CD4-positive, alpha-beta T cell (primary cell): ENCODE measurements at regions not wholly inside any gene's neighbourhood (a gene's known extent, or its start where the extent isn't known, plus 50 kb on each side); places are given as distances from the start of the nearest gene placed in this dataset.

ENCODE experiments used
- ATAC-seq: fragments of 200-7000 bp; cut with Tn5 transposase; one replicate; pipeline ENCODE4 v1.10.0; 2022; ENCODE audit warnings: mild to moderate bottlenecking; ENCODE audit not compliant: poor library complexity
- CTCF ChIA-PET: fragments of 350-600 bp; sonication (Branson Sonifier 250); formaldehyde crosslinking; loops from one replicate; lab custom pipeline; 2021; ENCODE audit warnings: antibody characterized with exemption, inconsistent platforms; lab: Charles Lee
- POLR2A ChIA-PET: fragments of 350-600 bp; sonication (Branson Sonifier 250); formaldehyde crosslinking; loops from one replicate; lab custom pipeline; 2021; ENCODE audit warnings: antibody characterized with exemption, inconsistent platforms; lab: Charles Lee
- DNase-seq, 14 experiments: peaks; one replicate each; pipeline ENCODE4 v3.0.0-alpha.2; 2013 to 2020; ENCODE audit warnings: mixed read lengths in 2 of 14
- H3K27ac ChIP-seq, 2 donors: one replicate each; pipeline versions ENCODE4 v1.5.1 to v1.7.0; 2013; ENCODE audit warnings: low read length in 2 of 2, low read depth in 1 of 2, mild to moderate bottlenecking in 1 of 2
- H3K27me3 ChIP-seq, 2 experiments: 1 replicate in 1 of 2; 2 replicates in 1 of 2; pipeline versions ENCODE4 v1.6.1 to v1.7.0; 2013; ENCODE audit warnings: low read length in 2 of 2, control low read depth in 1 of 2, mild to moderate bottlenecking in 1 of 2, moderate library complexity in 1 of 2; ENCODE audit not compliant: insufficient read depth in 2 of 2, control insufficient read depth in 1 of 2
- H3K36me3 ChIP-seq: one replicate; pipeline ENCODE4 v1.6.1; 2013; ENCODE audit warnings: low read length, control low read depth; ENCODE audit not compliant: insufficient read depth
- H3K4me1 ChIP-seq: one replicate; pipeline ENCODE4 v1.6.1; 2013; ENCODE audit warnings: low read length, control low read depth; ENCODE audit not compliant: insufficient read depth
- H3K4me3 ChIP-seq: one replicate; pipeline ENCODE4 v1.5.1; 2013; ENCODE audit warnings: mild to moderate bottlenecking, low read length, moderate library complexity
- H3K9me3 ChIP-seq, 2 experiments: 1 replicate in 1 of 2; 2 replicates in 1 of 2; pipeline versions ENCODE4 v1.6.1 to v1.7.0; 2013; ENCODE audit warnings: low read length in 2 of 2, mild to moderate bottlenecking in 2 of 2, control low read depth in 1 of 2, moderate library complexity in 1 of 2; ENCODE audit not compliant: control insufficient read depth in 1 of 2, insufficient read depth in 1 of 2
- H3K27ac Mint-ChIP-seq: one replicate; pipeline ENCODE4 v1.8.0; 2020; ENCODE audit warnings: mixed read lengths
- H3K27me3 Mint-ChIP-seq: one replicate; pipeline ENCODE4 v1.8.0; 2021; ENCODE audit warnings: mixed read lengths
- H3K36me3 Mint-ChIP-seq: one replicate; pipeline ENCODE4 v1.8.0; 2021; ENCODE audit warnings: low read depth, mixed read lengths
- H3K4me1 Mint-ChIP-seq: one replicate; pipeline ENCODE4 v1.8.0; 2021; ENCODE audit warnings: low read depth, mixed read lengths
- H3K4me3 Mint-ChIP-seq: one replicate; pipeline ENCODE4 v1.8.0; 2020; ENCODE audit warnings: mild to moderate bottlenecking, mixed read lengths
- H3K9me3 Mint-ChIP-seq: one replicate; pipeline ENCODE4 v1.8.0; 2020; ENCODE audit warnings: mixed read lengths
- intact Hi-C, 2 experiments: fragments of 100-400 bp; cut with DNase I in 1 of 2; cut with micrococcal nuclease in 1 of 2; formaldehyde crosslinking; loops; one replicate each; pipeline versions ENCODE4 v1.15.1 to v1.9.0; 2023 to 2025; cut with DNase I, micrococcal nuclease
- TF ChIP-seq, protein P1 (sequence below): fragments of 200-600 bp; IDR thresholded peaks from one replicate; pipeline ENCODE4 v1.8.0; 2022; ENCODE audit warnings: antibody characterized with exemption, mild to moderate bottlenecking

DNA sequence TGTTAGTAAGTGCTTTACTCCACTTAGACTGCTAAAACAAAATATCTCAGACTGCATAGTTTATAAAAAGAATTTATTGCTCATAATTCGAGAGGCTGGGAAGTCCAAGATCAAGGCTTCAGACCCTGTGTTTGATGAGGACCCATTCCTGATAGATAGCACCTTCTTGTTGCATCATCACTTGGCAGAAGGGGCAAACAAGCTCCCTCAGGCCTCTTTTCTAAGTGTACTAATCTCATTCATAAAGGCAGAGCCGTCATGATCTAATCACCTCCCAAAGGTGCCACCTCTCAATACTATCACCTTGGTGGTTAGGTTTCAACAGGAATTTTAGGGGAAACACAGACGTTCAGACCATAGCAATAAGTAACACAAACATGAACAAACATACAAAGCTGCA is 55.4 kb downstream of the CRPPA start:
- ChIA-PET CTCF (interaction anchor here (0.7 kb wide), 2 partner anchors 253 to 254 kb away, joined by 3 read pairs; no protein-coding TSS in a partner anchor), POLR2A (no interaction called here)
- Mint-ChIP-seq H3K27ac (no peak overlapping the region), H3K36me3 (no peaks in the 10 kb centered on the region), H3K4me1 (no peaks in the 10 kb centered on the region), H3K4me3 (no peak overlapping the region), H3K9me3 (peaks cover 2% of the 10 kb centered on the region), H3K27me3 (no peaks in the 10 kb centered on the region)
- ATAC-seq (no peak), DNase-seq (no peak)
- no peaks in the 10 kb centered on the region for H3K9me3 ChIP-seq
- H3K4me3 ChIP-seq, result no peak overlapping the region
- no peaks in the 10 kb centered on the region for H3K36me3 ChIP-seq
- intact Hi-C loops, result no loop called here
- H3K27ac ChIP-seq, result no peak overlapping the region
- H3K4me1 ChIP-seq, result no peaks in the 10 kb centered on the region
- H3K27me3 ChIP-seq, result no peaks in the 10 kb centered on the region
- TF ChIP-seq, protein P1, sequence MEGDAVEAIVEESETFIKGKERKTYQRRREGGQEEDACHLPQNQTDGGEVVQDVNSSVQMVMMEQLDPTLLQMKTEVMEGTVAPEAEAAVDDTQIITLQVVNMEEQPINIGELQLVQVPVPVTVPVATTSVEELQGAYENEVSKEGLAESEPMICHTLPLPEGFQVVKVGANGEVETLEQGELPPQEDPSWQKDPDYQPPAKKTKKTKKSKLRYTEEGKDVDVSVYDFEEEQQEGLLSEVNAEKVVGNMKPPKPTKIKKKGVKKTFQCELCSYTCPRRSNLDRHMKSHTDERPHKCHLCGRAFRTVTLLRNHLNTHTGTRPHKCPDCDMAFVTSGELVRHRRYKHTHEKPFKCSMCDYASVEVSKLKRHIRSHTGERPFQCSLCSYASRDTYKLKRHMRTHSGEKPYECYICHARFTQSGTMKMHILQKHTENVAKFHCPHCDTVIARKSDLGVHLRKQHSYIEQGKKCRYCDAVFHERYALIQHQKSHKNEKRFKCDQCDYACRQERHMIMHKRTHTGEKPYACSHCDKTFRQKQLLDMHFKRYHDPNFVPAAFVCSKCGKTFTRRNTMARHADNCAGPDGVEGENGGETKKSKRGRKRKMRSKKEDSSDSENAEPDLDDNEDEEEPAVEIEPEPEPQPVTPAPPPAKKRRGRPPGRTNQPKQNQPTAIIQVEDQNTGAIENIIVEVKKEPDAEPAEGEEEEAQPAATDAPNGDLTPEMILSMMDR, result no peak

DNA sequence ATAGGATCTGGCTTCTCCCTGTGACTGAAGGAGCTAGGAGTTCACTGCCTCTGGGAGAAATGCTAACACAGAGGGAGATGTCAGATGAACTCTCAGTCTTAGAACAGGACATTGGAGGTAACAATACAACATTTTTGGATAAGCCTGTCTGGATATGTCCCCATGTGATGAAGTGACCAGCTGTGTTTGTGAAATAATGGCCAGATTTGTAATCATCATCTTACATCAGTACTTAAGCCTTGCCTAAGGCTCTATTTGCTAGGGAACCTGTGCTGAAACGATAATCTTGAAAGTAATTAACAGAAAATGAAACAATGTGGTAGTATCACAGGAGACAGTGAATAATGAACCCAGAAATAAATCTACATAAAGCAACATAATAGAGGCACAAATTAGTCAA is 56.2 kb downstream of the CRPPA start:
- H3K27ac Mint-ChIP-seq, result no peak overlapping the region
- Histone ChIP-seq H3K4me3 (no peak overlapping the region), H3K27ac (no peak overlapping the region), H3K4me1 (no peaks in the 10 kb centered on the region), H3K9me3 (no peaks in the 10 kb centered on the region), H3K36me3 (no peaks in the 10 kb centered on the region), H3K27me3 (no peaks in the 10 kb centered on the region)
- peaks cover 2% of the 10 kb centered on the region for H3K9me3 Mint-ChIP-seq
- TF ChIP-seq, protein P1, result no peak
- DNase-seq (no peak), ATAC-seq (no peak)
- intact Hi-C loops, result no loop called here
- no peaks in the 10 kb centered on the region for H3K27me3 Mint-ChIP-seq
- H3K4me3 Mint-ChIP-seq, result no peak overlapping the region
- CTCF ChIA-PET, result no interaction called here
- H3K4me1 Mint-ChIP-seq, result no peaks in the 10 kb centered on the region
- POLR2A ChIA-PET, result no interaction called here
- no peaks in the 10 kb centered on the region for H3K36me3 Mint-ChIP-seq

DNA sequence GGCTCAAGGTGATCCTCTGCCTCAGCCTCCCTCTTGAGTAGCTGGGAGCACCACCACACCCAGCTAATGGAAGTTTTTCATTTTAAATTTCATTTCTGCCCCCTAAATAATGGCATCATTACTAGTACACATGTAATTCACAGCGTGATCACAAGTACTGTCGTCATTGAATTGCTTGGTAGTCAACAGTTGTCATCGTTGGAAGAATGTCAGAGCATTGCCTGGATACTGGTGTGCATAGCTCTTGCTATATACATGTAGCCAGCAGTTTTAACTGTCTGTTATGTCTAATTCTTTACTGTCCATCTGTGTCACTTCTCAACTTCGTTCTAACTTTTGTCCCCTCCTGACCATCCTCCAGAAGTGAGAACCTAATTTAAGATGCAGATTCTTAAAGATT is 62.1 kb downstream of the CRPPA start:
- Histone ChIP-seq H3K9me3 (no peaks in the 10 kb centered on the region), H3K36me3 (no peaks in the 10 kb centered on the region), H3K4me1 (no peaks in the 10 kb centered on the region), H3K27me3 (no peaks in the 10 kb centered on the region), H3K27ac (no peak overlapping the region), H3K4me3 (no peak overlapping the region)
- DNase-seq (no peak), ATAC-seq (no peak)
- Mint-ChIP-seq H3K36me3 (no peaks in the 10 kb centered on the region), H3K4me3 (no peak overlapping the region), H3K9me3 (peaks cover 2% of the 10 kb centered on the region), H3K27me3 (no peaks in the 10 kb centered on the region), H3K27ac (no peak overlapping the region), H3K4me1 (no peaks in the 10 kb centered on the region)
- intact Hi-C loops, result no loop called here
- CTCF ChIA-PET, result no interaction called here
- TF ChIP-seq, protein P1, result no peak
- POLR2A ChIA-PET, result no interaction called here
